GM12892 (cell line): ENCODE measurements at regions not wholly inside any gene's neighbourhood (a gene's known extent, or its start where the extent isn't known, plus 50 kb on each side); places are given as distances from the start of the nearest gene placed in this dataset.

Experiments
- POLR2A ChIP-seq: IDR thresholded peaks from 2 replicates; pipeline ENCODE4 v1.6.1; 2011; ENCODE audit warnings: low read depth, low read length, control low read depth
- POLR2AphosphoS5 ChIP-seq: IDR thresholded peaks from 2 replicates; pipeline ENCODE4 v1.6.1; 2011; ENCODE audit warnings: low read depth, low read length, control low read depth
- TAF1 ChIP-seq: IDR thresholded peaks from 2 replicates; pipeline ENCODE4 v1.6.1; 2011; ENCODE audit warnings: low read depth, mild to moderate bottlenecking, control low read depth, low read length, borderline replicate concordance

GRCh38 chr3:19748782-19749447 is 185.1 kb downstream of the EFHB start:
- TF ChIP-seq POLR2A, result no peak
- TF ChIP-seq TAF1, result no peak
- no peak for TF ChIP-seq POLR2AphosphoS5
